GM19035 (cell line): ENCODE measurements at regions not wholly inside any gene's neighbourhood (a gene's known extent, or its start where the extent isn't known, plus 50 kb on each side); places are given as distances from the start of the nearest gene placed in this dataset.
"Not testable (repeated sequence)": the region's sequence is repeated elsewhere in the genome, so short reads cannot be mapped to it uniquely, and the experiment has no call there.

Experiments used
- ATAC-seq: cut with Tn5 transposase; IDR thresholded peaks from one replicate; pipeline ENCODE4 v1.9.1; 2021; ENCODE audit not compliant: unreplicated experiment

- ATAC-seq = not testable (repeated sequence)
These were observed 118.6 kb downstream of the ATP6V0E2 start for GRCh38 chr7:149992366-149992765.

GRCh38 chr7:149995369-149996026 is 121.7 kb downstream of the ATP6V0E2 start:
- not testable (repeated sequence) for ATAC-seq

- not testable (repeated sequence) for ATAC-seq
These were observed 127.2 kb downstream of the ATP6V0E2 start for GRCh38 chr7:150000780-150001599.

GRCh38 chr7:150003304-150003810 is 129.6 kb downstream of the ATP6V0E2 start:
- ATAC-seq = no peak

- not testable (repeated sequence) for ATAC-seq
These were observed 130.2 kb downstream of the ATP6V0E2 start for GRCh38 chr7:150003973-150004372.

- not testable (repeated sequence) for ATAC-seq
These were observed 131.1 kb downstream of the ATP6V0E2 start for GRCh38 chr7:150004843-150005242.

GRCh38 chr7:150009620-150010303 is 136.0 kb downstream of the ATP6V0E2 start:
- not testable (repeated sequence) for ATAC-seq

- not testable (repeated sequence) for ATAC-seq
These were observed 143.0 kb downstream of the ATP6V0E2 start for GRCh38 chr7:150016651-150017189.

- ATAC-seq = not testable (repeated sequence)
These were observed 146.4 kb downstream of the ATP6V0E2 start for GRCh38 chr7:150020210-150020609.

GRCh38 chr7:150024550-150025490 is 151.1 kb downstream of the ATP6V0E2 start:
- not testable (repeated sequence) for ATAC-seq

GRCh38 chr7:150025802-150026201 is 152.0 kb downstream of the ATP6V0E2 start:
- not testable (repeated sequence) for ATAC-seq

- ATAC-seq = not testable (repeated sequence)
These were observed 154.7 kb downstream of the ATP6V0E2 start for GRCh38 chr7:150028344-150029012.

- ATAC-seq = not testable (repeated sequence)
These were observed 155.2 kb downstream of the ATP6V0E2 start for GRCh38 chr7:150029013-150029389.

- ATAC-seq = not testable (repeated sequence)
These were observed 158.0 kb downstream of the ATP6V0E2 start for GRCh38 chr7:150031733-150032132.

GRCh38 chr7:150033711-150034110 is 159.9 kb downstream of the ATP6V0E2 start:
- ATAC-seq = not testable (repeated sequence)

- not testable (repeated sequence) for ATAC-seq
These were observed 162.0 kb downstream of the ATP6V0E2 start for GRCh38 chr7:150035769-150036168.

GRCh38 chr7:150039061-150039460 is 165.3 kb downstream of the ATP6V0E2 start:
- ATAC-seq = not testable (repeated sequence)

- ATAC-seq = not testable (repeated sequence)
These were observed 168.5 kb downstream of the ATP6V0E2 start for GRCh38 chr7:150042281-150042680.

- ATAC-seq = not testable (repeated sequence)
These were observed 171.0 kb downstream of the ATP6V0E2 start for GRCh38 chr7:150044771-150045170.
